ENCODE measurements at regions not wholly inside any gene's neighbourhood (a gene's known extent, or its start where the extent isn't known, plus 50 kb on each side); places are given as distances from the start of the nearest gene placed in this dataset.

- no peak for DNase-seq (ENCODE audit: low read depth)
These were observed 186.9 kb downstream of the AHR start for GRCh38 chr7:17485368-17485767.

- no peak for DNase-seq (ENCODE audit: low read depth)
These were observed 187.5 kb downstream of the AHR start for GRCh38 chr7:17485904-17486303.

GRCh38 chr7:17486835-17487234 lies 188.4 kb downstream of the AHR start:
- DNase-seq (ENCODE audit: low read depth), result no peak

GRCh38 chr7:17487343-17487742 lies 188.9 kb downstream of the AHR start:
- no peak for DNase-seq (ENCODE audit: low read depth)

- DNase-seq (ENCODE audit: low read depth), result no peak
These were observed 190.4 kb downstream of the AHR start for GRCh38 chr7:17488829-17489228.

GRCh38 chr7:17489961-17490360 lies 191.5 kb downstream of the AHR start:
- no peak for DNase-seq (ENCODE audit: low read depth)

GRCh38 chr7:17490825-17491224 lies 192.4 kb downstream of the AHR start:
- no peak for DNase-seq (ENCODE audit: low read depth)

GRCh38 chr7:17492437-17492836 lies 194.0 kb downstream of the AHR start:
- DNase-seq (ENCODE audit: low read depth), result no peak

- no peak for DNase-seq (ENCODE audit: low read depth)
These were observed 195.0 kb downstream of the AHR start for GRCh38 chr7:17493446-17493845.

GRCh38 chr7:17495655-17496394 lies 197.4 kb downstream of the AHR start:
- DNase-seq (ENCODE audit: low read depth), result no peak

GRCh38 chr7:17497136-17497535 lies 198.7 kb downstream of the AHR start:
- DNase-seq (ENCODE audit: low read depth), result no peak

- DNase-seq (ENCODE audit: low read depth), result no peak
These were observed 199.2 kb downstream of the AHR start for GRCh38 chr7:17497549-17498167.

- no peak for DNase-seq (ENCODE audit: low read depth)
These were observed 199.8 kb downstream of the AHR start for GRCh38 chr7:17498230-17498629.

- DNase-seq (ENCODE audit: low read depth), result no peak
These were observed 202.3 kb downstream of the AHR start for GRCh38 chr7:17500736-17501135.

- no peak for DNase-seq (ENCODE audit: low read depth)
These were observed 203.2 kb downstream of the AHR start for GRCh38 chr7:17501441-17502212.

GRCh38 chr7:17502213-17503060 lies 204.0 kb downstream of the AHR start:
- DNase-seq (ENCODE audit: low read depth), result no peak

- DNase-seq (ENCODE audit: low read depth), result no peak
These were observed 207.6 kb downstream of the AHR start for GRCh38 chr7:17506095-17506494.

GRCh38 chr7:17506596-17506995 lies 208.1 kb downstream of the AHR start:
- DNase-seq (ENCODE audit: low read depth), result no peak

GRCh38 chr7:17507717-17508116 lies 209.3 kb downstream of the AHR start:
- DNase-seq (ENCODE audit: low read depth), result no peak

- DNase-seq (ENCODE audit: low read depth), result no peak
These were observed 213.8 kb downstream of the AHR start for GRCh38 chr7:17512181-17512675.

- no peak for DNase-seq (ENCODE audit: low read depth)
These were observed 218.3 kb downstream of the AHR start for GRCh38 chr7:17516771-17517170.

- no peak for DNase-seq (ENCODE audit: low read depth)
These were observed 222.5 kb downstream of the AHR start for GRCh38 chr7:17520941-17521340.
